ENCODE measurements at regions not wholly inside any gene's neighbourhood (a gene's known extent, or its start where the extent isn't known, plus 50 kb on each side); places are given as distances from the start of the nearest gene placed in this dataset.

- no peaks in the 10 kb centered on the region for H3K4me1 ChIP-seq (ENCODE audit: insufficient read depth)
- TF ChIP-seq CTCF (IDR thresholded peaks at IDR 0.05) = no peak
- no peak for TF ChIP-seq EP300 (IDR thresholded peaks at IDR 0.05)
- TF ChIP-seq POLR2A (IDR thresholded peaks at IDR 0.05) = no peak
- intact Hi-C loops (cut with DNase I) = no loop called here
- H3K36me3 ChIP-seq = no peaks in the 10 kb centered on the region
- no peak overlapping the region for H3K27ac ChIP-seq
- DNase-seq = no peak
- H3K9me3 ChIP-seq = no peaks in the 10 kb centered on the region
- no peaks in the 10 kb centered on the region for H3K27me3 ChIP-seq
- 11 to 21% (median 14%) methylated on average over 8 of the region's 8 CpGs for WGBS, 3 donors
- H3K4me3 ChIP-seq = no peak overlapping the region
Measured at GRCh38 chr9:83185488-83186154, 122.7 kb upstream of the RASEF start.

- H3K36me3 ChIP-seq = no peaks in the 10 kb centered on the region
- intact Hi-C loops (cut with DNase I) = no loop called here
- TF ChIP-seq CTCF (IDR thresholded peaks at IDR 0.05) (no peak), EP300 (IDR thresholded peaks at IDR 0.05) (no peak)
- no peaks in the 10 kb centered on the region for H3K9me3 ChIP-seq
- 23 to 36% (median 26%) methylated on average over 3 of the region's 3 CpGs for WGBS, 3 donors
- DNase-seq = no peak
- no peaks in the 10 kb centered on the region for H3K4me1 ChIP-seq (ENCODE audit: insufficient read depth)
- no peaks in the 10 kb centered on the region for H3K27me3 ChIP-seq
- H3K4me3 ChIP-seq = no peak overlapping the region
- no peak overlapping the region for H3K27ac ChIP-seq
Measured at GRCh38 chr9:83183621-83184020, 120.7 kb upstream of the RASEF start.

- H3K27me3 ChIP-seq = no peaks in the 10 kb centered on the region
- no peaks in the 10 kb centered on the region for H3K9me3 ChIP-seq
- DNase-seq = no peak
- no peaks in the 10 kb centered on the region for H3K4me1 ChIP-seq (ENCODE audit: insufficient read depth)
- WGBS, 3 donors = 88 to 96% (median 89%) methylated on average over 3 of the region's 3 CpGs
- no peak overlapping the region for H3K27ac ChIP-seq
- H3K4me3 ChIP-seq = no peak overlapping the region
- no peak for TF ChIP-seq EP300 (IDR thresholded peaks at IDR 0.05)
- no peak for TF ChIP-seq POLR2A (IDR thresholded peaks at IDR 0.05)
- no peak for TF ChIP-seq CTCF (IDR thresholded peaks at IDR 0.05)
- intact Hi-C loops (cut with DNase I) = no loop called here
- no peaks in the 10 kb centered on the region for H3K36me3 ChIP-seq
Measured at GRCh38 chr9:83182071-83182470, 119.1 kb upstream of the RASEF start.

GRCh38 chr9:83178717-83179116 is 115.8 kb upstream of the RASEF start:
- no peak for TF ChIP-seq POLR2A (IDR thresholded peaks at IDR 0.05)
- TF ChIP-seq EP300 (IDR thresholded peaks at IDR 0.05) = no peak
- TF ChIP-seq CTCF (IDR thresholded peaks at IDR 0.05) = no peak
- no peaks in the 10 kb centered on the region for H3K36me3 ChIP-seq
- no peaks in the 10 kb centered on the region for H3K27me3 ChIP-seq
- no peaks in the 10 kb centered on the region for H3K4me1 ChIP-seq (ENCODE audit: insufficient read depth)
- 98% methylated on average over 1 of the region's 1 CpG for WGBS, 3 donors
- H3K27ac ChIP-seq = no peak overlapping the region
- no peak overlapping the region for H3K4me3 ChIP-seq
- intact Hi-C loops (cut with DNase I) = no loop called here
- no peaks in the 10 kb centered on the region for H3K9me3 ChIP-seq
- no peak for DNase-seq

Measured in ovary (tissue), 7 donors.